ENCODE measurements at regions not wholly inside any gene's neighbourhood (a gene's known extent, or its start where the extent isn't known, plus 50 kb on each side); places are given as distances from the start of the nearest gene placed in this dataset.

DNA sequence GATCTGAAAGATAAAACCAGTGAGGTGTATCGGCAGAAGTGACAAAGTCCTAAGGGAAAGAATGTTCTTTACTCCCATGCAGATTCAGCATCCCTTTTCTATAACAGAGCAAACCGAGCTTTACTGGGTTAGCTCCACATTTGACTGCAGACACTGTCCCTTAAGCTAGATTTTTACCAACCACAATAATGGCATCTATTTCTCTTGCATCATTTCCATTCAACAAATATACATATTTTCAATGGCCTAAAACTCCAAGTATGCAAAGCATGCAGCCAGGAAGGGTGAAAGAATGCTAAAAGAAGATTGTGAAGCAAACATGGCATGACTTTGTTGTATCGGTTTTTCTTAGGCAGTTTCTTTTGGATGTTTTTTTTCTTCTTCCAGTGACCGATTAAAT is 255.4 kb downstream of the OGFRL1 start:
- Histone ChIP-seq H3K4me2 (replicated peaks; ENCODE audit: extremely low read depth, low read length, poor library complexity, severe bottlenecking) (no peak overlapping the region), H3K4me1 (ENCODE audit: control insufficient read depth in 1 of 2, insufficient read depth in 2 of 2, low read length in 2 of 2) (no peaks in the 10 kb centered on the region), H3K79me2 (ENCODE audit: insufficient read depth, low read length) (no peaks in the 10 kb centered on the region), H2AFZ (ENCODE audit: insufficient read depth, low read depth, low read length, poor library complexity, severe bottlenecking) (no peak overlapping the region), H3K36me3 (replicated peaks in 1 of 2; ENCODE audit: control insufficient read depth in 1 of 2, insufficient read depth in 2 of 2, low read length in 2 of 2) (no peaks in the 10 kb centered on the region), H3K27ac (ENCODE audit: low read depth in 1 of 2, low read length in 2 of 2) (no peak overlapping the region), H3K9ac (ENCODE audit: insufficient read depth, low read length, poor library complexity, severe bottlenecking) (no peak overlapping the region), H3K4me3 (replicated peaks in 1 of 3; ENCODE audit: low read depth in 2 of 3, low read length in 3 of 3) (no peak overlapping the region), H3K27me3 (ENCODE audit: control insufficient read depth in 2 of 2, insufficient read depth in 2 of 2, low read length in 2 of 2) (no peaks in the 10 kb centered on the region), H4K20me1 (ENCODE audit: insufficient read depth, low read length) (no peaks in the 10 kb centered on the region), H3K9me3 (replicated peaks in 1 of 2; ENCODE audit: control insufficient read depth in 1 of 2, insufficient read depth in 1 of 2, low read length in 2 of 2) (no peaks in the 10 kb centered on the region)
- H3K4me3 Mint-ChIP-seq = no peak overlapping the region
- no peak for TF ChIP-seq CTCF (IDR thresholded peaks at IDR 0.05)
- no peak for DNase-seq
- H3K36me3 Mint-ChIP-seq = no peaks in the 10 kb centered on the region
- intact Hi-C loops (cut with micrococcal nuclease) = no loop called here
- WGBS (ENCODE audit: insufficient coverage) = 90% methylated on average over 2 of the region's 4 CpGs
- H3K27ac Mint-ChIP-seq = no peak overlapping the region
- H3K4me1 Mint-ChIP-seq = no peaks in the 10 kb centered on the region
- H3K9me3 Mint-ChIP-seq = peaks cover 0 to 4% (median 0%) of the 10 kb centered on the region in 7 donors
- H3K27me3 Mint-ChIP-seq (ENCODE audit: low read depth in 3 of 3) = peaks cover 0 to 5% (median 1%) of the 10 kb centered on the region in 3 donors

- Mint-ChIP-seq H3K4me1 (no peaks in the 10 kb centered on the region), H3K9me3 (peaks cover 0 to 4% (median 0%) of the 10 kb centered on the region in 7 donors), H3K27me3 (ENCODE audit: low read depth in 3 of 3) (peaks cover 0 to 6% (median 4%) of the 10 kb centered on the region in 3 donors), H3K36me3 (no peaks in the 10 kb centered on the region), H3K27ac (no peak overlapping the region), H3K4me3 (no peak overlapping the region)
- no peak overlapping the region for H3K27ac ChIP-seq (ENCODE audit: low read depth in 1 of 2, low read length in 2 of 2)
- no peak overlapping the region for H3K9ac ChIP-seq (ENCODE audit: insufficient read depth, low read length, poor library complexity, severe bottlenecking)
- no peak overlapping the region for H3K4me3 ChIP-seq (replicated peaks in 1 of 3; ENCODE audit: low read depth in 2 of 3, low read length in 3 of 3)
- H2AFZ ChIP-seq (ENCODE audit: insufficient read depth, low read depth, low read length, poor library complexity, severe bottlenecking) = no peak overlapping the region
- intact Hi-C loops (cut with micrococcal nuclease) = no loop called here
- no peaks in the 10 kb centered on the region for H3K9me3 ChIP-seq (replicated peaks in 1 of 2; ENCODE audit: control insufficient read depth in 1 of 2, insufficient read depth in 1 of 2, low read length in 2 of 2)
- H3K4me1 ChIP-seq (ENCODE audit: control insufficient read depth in 1 of 2, insufficient read depth in 2 of 2, low read length in 2 of 2) = no peaks in the 10 kb centered on the region
- H3K36me3 ChIP-seq (replicated peaks in 1 of 2; ENCODE audit: control insufficient read depth in 1 of 2, insufficient read depth in 2 of 2, low read length in 2 of 2) = no peaks in the 10 kb centered on the region
- DNase-seq = no peak
- TF ChIP-seq CTCF (IDR thresholded peaks at IDR 0.05) = no peak
- H3K4me2 ChIP-seq (replicated peaks; ENCODE audit: extremely low read depth, low read length, poor library complexity, severe bottlenecking) = no peak overlapping the region
- no peaks in the 10 kb centered on the region for H3K79me2 ChIP-seq (ENCODE audit: insufficient read depth, low read length)
- H3K27me3 ChIP-seq (ENCODE audit: control insufficient read depth in 2 of 2, insufficient read depth in 2 of 2, low read length in 2 of 2) = no peaks in the 10 kb centered on the region
- H4K20me1 ChIP-seq (ENCODE audit: insufficient read depth, low read length) = no peaks in the 10 kb centered on the region
Measured at GRCh38 chr6:71544906-71545305, 256.3 kb downstream of the OGFRL1 start.

Data from CD14-positive monocyte (primary cell).